NCI-H1694 (cell line): ENCODE measurements at regions not wholly inside any gene's neighbourhood (a gene's known extent, or its start where the extent isn't known, plus 50 kb on each side); places are given as distances from the start of the nearest gene placed in this dataset.
"Not testable (repeated sequence)": the region's sequence is repeated elsewhere in the genome, so short reads cannot be mapped to it uniquely, and the experiment has no call there.

ENCODE experiments used
- DNase-seq: peaks from one replicate; lab custom pipeline; 2025; lab: John Stamatoyannopoulos, UW

DNA sequence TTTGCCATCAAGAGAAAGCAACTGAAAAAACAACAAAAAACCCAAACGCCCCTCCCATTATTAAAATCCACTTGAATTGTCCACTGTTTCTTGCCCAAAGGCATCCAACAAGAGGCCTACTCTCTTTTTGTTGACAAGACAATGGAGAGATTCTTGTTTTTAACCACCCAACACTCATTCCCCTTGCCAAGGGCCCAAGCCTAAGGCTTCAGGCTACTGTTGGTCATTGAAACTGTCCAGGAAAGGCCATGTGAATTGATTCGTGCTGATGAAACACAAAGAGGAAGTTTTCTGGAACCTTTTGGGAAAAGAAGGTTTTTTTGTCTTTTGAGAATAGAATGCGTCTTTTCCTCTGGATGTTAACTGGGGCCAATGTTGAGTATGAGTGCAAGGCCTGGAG is 157.4 kb upstream of the PFN2 start:
- no peak for DNase-seq

DNA sequence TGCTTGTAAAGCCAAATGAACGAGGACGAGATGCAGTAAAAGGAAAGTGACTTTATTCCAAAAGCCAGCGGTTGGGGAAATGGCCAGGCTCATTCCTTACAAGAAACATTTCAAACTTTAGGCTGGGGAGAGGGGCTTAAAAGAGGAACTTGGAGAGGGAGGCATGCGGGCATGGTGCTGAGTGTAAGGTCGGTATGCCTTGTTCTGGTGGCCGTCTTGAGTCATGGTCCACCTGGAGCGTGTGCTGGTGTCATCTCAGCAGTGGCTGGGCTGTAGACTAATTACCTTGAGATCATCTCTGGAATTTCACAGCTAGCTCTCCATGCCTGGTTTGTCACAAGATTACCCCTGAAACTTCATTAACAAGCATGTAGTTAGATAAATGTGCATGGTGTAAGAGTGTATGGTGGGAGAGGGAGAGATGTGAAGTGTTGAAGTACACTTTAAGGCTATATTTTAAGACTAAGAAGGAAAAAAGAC is 156.4 kb upstream of the PFN2 start:
- DNase-seq, result no peak

DNA sequence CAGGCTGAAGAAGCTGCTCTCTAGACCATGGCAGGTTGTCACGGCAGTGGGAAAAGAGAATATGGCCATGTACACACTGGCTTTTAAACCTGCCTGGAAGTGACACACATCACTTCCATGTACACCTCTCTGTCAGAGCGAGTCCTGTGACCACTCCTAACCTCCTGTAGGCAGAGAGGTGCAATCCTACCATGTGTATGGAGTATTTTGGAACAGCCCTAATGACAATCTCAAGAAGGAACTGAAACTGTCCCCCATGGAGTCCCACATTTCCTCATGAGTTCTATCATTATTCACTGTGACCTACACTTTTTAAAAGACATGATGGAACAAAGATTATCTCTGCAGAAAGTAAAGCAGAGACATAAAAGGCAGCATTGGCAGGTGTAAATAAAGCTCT is 153.4 kb upstream of the PFN2 start:
- no peak for DNase-seq

DNA sequence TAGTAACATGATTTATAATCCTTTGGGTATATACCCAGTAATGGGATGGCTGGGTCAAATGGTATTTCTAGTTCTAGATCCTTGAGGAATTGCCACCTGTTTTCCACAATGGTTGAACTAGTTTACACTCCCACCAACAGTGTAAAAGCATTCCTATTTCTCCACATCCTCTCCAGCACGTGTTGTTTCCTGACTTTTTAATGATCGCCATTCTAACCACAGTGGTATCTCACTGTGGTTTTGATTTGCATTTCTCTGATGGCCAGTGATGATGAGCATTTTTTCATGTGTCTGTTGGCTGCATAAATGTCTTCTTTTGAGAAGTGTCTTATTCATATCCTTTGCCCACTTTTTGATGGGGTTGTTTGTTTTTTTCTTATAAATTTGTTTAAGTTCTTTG is 152.6 kb upstream of the PFN2 start:
- DNase-seq, result not testable (repeated sequence)

DNA sequence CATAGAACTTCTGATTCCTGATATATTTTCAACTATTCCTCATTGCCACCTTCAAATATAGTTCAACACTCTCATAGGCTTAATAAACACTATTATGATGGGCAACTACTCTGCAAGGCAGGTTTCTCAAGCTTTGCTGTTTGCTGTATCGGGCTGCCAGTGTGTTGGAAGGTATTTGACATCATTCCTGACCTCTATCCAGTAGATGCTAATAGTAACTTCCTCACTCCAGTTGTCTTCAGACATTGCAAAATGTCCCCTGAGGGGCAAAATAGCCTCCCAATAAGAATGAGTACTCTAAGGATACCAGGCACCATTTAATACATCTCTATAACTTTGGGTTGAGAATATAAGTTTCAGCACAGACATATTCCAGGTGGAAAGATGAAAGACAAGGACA is 147.5 kb upstream of the PFN2 start:
- no peak for DNase-seq

DNA sequence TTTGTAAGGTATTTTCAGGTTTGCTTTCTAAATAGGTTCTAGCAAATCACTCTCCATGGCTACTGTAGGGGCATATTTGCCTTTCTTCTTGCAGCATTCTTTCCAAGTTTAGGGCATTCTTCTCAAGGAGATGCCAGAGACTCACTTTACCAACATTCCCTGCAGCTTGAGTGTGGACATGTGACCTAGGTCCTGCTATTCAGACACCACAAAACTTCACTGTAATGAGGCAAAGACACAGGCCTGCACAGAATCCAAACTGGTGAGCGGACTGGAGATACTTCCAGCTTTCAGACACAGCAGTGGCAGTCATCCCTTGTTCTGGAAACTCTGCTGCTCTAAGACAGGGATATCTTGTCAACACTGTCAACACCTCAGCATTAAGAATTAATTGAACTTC is 146.4 kb upstream of the PFN2 start:
- DNase-seq, result no peak

DNA sequence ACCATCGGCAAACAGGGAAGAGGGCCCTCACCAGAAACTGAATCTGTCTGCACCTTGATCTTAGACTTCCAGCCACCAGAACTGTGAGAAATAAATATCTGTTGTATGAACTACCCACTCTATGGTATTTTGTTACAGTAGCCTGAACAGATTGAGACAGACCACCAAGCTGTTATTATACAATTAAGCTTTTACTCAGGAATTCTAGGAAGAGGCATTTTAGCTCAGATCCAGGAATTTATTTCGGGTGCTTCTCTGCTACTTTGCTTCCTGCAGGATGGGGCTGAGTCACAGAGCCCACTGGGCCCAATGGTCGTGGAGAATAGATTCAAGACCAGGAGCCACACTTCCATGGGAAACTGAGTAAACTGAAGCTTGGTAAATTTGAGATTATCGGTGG is 145.5 kb upstream of the PFN2 start:
- no peak for DNase-seq

DNA sequence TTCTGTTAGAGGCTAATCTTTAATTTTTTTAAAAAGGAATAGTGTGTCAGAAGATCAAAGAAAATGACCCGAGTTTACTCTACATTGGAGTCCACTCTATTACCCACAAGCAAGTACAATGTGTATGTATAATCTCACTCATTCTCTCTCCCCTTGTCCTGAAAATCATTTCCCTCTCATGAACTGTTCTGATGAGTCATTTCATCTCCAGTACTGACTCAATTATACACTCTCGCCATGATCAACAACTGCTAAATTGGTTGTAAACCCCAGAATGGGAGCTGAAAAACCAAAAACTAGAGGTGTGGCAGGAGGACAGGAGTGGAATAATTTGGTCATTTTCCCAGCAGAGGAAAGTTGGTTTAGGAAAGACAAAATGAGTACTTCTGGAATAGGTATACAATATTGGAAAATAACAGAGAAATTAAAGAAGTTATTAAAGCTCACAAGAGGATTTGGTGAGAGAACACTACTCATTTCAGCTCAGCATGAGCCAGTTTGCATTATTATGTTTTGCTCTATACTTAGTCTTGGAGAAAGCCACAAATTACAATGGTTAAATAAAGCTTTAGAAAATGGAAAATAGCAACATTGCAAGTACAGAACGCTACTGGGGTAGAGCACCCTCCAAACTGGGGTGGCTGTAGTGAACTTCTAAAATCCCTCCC is 144.3 kb upstream of the PFN2 start:
- DNase-seq, result no peak

DNA sequence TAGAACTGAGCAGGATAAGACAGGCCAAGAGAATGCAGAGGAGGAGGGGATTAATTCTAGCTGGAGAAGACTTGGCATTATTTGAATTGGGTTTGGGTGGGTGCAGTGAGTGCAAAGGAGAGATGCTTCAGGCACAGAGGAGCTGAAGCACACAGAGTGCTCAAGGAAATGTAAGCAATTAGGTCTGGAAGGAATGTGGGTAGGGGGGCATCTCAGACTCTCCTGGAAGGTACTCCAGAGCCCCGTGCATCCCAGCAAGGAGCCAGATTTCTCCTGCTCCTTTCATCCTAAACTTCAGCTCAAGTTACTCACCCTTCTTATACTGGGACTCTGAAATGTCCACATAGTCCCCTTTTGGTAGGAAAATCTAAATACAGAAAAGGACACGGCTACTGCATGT is 143.6 kb upstream of the PFN2 start:
- no peak for DNase-seq

DNA sequence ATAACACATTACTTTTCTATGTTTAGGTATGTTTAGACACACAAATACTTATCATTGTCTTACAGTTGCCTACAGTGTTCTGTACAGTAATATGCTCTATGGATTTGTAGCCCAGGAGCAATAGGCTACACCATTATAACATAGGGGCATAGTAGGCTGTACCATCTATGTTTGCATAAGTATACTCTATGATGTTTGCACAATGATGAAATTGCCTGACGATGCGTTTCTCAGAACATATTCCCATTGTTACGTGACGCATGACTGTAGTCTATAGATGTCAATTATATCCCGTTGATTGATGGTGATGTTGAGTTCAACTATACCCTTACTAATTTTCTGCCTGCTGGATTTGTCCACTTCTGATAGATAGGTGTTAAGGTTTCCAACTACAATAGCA is 139.4 kb upstream of the PFN2 start:
- no peak for DNase-seq

DNA sequence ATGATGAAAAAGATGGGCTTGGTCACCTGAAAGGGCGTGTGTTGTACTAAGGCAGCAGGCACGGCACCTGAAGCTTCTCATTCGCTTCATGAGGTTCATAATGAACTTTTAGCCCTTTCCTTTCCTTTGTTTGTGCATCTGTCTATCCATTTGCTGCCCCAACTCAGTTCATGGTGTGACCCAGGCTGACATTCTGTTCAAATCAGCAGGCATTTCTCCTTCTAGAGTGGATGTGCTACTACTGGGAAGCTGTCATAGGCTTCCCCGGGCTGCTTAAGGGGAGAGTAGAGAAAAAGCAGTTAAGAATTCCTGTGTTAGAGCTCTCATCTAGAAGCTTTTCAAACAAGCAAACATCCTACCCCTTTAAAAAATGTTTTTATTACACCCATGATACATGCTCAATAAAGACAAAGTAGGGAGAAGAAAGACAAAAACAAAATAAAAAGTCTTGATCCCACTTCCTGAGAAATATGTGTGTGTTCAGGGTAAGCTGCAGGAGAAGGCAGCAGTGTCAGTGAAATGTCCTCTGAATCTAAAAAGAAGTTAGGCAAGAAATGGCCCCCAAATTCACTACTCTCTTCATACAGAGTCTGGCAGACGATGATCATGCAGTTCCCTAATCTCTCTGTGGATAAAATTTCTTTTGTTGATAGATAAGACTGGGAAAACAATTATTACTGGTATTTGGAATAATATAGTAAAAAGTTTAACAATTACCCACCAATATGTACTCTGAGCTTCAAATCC is 136.9 kb upstream of the PFN2 start:
- DNase-seq, result no peak

DNA sequence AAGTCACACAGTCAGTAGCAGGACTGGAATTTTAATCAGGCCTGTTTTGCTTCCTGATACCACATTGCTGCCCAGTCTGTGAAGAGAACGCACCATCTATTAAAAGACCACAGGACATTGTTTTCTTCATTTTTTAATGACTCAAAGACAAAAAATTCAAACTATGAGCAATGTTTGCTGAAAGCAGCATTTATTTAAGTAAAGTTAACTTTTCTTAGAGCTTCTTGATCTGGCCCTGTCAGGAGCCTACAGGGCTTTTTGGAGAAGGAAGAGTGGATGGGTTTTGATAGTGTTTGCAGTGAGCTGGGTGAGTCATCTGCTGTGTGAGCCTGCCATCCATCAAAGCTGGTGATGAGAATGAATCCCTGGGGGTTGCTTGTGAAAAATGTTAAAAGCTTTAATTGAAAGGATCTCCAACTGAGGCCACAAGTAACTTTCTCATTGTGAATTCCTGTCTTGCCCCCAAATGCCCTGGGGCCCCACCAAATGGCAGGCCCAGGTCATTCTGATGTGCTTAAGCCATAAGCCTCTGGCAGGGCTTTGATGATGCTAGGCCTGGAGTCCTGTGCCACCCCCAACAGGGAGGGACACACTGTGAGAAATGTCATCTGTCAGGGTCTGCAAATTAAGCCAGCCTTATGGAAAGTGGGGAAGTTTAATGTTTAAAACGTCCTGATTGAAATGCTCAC is 136.2 kb upstream of the PFN2 start:
- no peak for DNase-seq

DNA sequence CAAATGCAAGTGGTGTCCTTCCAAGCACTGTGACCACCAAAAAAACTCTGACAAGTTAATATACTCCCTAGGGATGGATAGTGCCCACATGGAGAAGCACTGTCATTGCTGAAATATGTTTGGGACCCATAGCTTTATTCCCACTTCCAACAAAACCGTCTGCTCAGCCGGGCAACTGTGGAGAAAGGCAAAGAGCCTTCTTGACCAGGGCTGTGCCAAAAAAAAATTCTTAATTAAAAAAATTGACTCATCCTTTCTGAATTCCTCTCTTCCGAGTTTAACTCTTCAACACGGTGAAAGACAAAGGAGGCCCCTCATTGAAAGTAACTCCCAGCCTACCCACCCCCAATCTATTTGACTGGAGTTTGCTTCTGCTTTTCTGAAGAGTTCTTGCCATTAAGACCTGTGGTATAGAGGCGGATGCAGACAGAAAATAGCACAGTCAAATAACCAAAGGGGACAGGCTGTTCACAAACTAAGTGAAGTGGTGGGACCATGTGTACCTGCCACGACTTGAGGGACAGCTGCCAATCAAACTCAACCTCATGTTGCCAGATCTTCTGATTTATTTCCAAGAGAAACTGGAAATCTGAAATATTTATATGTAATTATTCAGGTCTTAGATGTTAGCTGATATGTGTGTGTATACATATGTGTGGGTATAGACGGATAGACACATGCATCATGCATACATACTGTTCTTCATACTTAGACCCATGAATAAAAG is 135.4 kb upstream of the PFN2 start:
- no peak for DNase-seq

DNA sequence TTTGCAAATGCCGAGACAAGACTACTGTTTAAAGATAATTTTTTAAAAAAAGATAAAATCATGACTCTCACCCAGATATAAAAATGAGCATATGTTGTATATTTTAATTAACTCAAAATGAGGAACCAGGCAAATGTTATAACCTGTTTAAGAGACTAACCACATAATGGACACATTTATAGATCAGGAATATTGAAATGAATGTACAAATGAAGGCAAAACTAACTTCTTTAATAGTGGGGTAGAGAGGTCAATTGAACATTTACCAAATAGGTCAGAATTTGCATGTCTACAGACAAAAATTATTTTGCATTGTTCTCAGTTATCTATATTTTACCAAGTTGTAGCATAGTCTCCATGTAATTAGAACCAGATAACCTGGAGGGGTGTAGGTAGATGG is 134.3 kb upstream of the PFN2 start:
- DNase-seq, result no peak

DNA sequence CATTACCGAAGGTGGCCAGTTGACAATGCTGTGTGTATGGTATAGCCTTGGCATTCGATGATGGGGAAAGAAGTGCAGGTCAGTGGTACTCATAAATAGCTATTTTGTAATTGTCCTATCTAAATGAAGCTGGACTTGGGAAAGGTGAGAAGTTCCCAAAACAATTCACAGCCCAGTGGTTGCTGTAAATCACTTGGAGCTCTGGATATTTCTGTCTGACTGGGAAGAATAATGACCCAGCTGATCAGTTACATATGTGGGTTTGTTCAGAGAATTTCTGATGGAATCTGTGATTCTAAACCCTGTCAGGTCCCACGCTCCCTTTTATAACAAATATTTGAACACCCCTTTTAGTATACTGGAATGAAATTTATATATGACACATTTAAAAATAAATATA is 133.9 kb upstream of the PFN2 start:
- no peak for DNase-seq

DNA sequence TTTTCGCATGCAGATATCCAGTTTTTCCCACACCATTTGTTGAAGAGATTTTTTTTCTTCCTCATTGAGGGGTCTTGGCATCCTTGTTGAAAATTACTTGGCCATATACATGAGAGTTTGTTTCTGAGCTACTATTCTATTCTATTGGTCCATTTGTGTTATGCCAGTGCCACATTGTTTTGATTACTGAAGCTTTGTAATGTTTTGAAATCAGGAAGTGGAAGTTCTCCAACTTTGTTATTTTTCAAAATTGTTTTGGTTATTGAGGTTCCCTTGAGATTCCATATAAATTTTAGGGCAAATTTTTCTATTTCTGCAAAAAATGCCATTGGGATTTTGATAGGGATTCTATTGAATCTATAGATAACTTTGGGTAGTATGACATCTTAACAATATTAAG is 130.3 kb upstream of the PFN2 start:
- DNase-seq, result no peak

DNA sequence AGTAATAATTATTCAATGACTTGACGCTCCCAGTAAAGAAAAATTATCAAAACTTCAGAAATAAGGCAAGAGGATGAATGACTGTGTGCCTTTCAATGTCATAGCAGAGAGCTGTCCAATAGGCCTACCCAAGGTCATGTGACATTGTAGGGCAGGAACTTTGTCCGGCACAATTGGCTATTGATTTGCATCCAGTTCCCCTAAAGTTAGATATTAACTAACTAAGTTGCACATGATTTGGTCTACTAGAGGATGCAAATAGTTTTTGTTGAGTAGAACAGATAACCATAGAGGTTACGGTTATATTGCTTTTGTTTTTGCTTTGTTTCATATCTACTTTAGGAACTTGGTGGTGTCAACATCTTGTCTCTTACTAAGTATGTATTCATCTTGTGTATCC is 127.9 kb upstream of the PFN2 start:
- DNase-seq, result no peak

DNA sequence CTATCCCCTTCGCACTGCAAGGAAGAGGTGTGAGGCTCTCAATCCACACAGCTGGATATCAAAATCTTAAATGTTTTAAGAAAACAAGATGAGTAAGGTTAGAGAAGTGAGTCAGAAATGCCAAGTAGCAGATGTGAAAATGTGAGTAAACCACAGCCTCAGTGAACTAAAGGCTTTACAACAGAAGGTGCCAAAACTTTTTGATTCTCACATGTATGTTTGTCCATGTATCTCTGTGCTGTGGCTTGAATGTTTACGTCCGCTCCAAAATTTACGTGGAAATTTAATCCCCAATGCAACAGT is 126.8 kb upstream of the PFN2 start:
- no peak for DNase-seq

DNA sequence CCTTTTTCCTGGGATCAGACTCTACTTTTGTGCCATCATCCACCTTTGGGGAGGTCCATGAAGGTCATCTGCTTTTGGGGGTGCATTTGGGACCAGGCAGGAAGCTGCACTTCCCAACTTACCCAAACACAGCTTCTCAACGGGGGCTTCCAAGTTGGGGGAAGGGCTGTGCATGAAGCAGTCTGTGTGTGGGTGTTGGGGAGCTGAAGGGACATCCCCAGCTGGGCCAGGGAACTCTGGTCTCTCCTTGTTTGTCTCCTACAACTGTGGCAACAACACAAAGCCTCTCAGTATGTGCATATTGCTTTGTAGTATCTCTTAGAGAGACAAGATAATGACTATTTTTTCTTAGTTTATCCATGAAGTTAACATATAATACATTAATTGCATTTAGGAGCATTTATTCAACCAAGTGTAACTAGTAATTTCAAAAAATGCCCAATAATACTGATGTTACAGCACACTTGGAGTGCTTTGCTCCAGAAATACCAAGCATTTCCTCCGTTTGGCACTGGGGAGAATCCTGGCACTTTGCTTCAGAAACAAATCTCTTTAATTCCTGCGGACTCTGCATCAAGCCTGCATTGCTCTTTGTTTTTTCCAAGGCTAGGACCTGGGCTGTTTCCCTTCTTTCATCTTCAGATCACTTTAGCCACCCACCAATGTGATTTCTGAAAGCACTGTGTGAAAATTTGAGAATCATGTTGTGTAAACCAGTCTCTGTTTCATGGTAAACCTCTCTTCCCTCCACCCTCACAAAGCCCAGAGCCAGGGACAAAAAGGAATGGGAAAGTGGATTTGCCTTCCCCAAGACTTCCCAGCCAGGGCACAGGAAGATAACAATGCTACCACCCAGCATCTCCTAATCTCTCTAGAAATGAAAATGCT is 126.2 kb upstream of the PFN2 start:
- no peak for DNase-seq

DNA sequence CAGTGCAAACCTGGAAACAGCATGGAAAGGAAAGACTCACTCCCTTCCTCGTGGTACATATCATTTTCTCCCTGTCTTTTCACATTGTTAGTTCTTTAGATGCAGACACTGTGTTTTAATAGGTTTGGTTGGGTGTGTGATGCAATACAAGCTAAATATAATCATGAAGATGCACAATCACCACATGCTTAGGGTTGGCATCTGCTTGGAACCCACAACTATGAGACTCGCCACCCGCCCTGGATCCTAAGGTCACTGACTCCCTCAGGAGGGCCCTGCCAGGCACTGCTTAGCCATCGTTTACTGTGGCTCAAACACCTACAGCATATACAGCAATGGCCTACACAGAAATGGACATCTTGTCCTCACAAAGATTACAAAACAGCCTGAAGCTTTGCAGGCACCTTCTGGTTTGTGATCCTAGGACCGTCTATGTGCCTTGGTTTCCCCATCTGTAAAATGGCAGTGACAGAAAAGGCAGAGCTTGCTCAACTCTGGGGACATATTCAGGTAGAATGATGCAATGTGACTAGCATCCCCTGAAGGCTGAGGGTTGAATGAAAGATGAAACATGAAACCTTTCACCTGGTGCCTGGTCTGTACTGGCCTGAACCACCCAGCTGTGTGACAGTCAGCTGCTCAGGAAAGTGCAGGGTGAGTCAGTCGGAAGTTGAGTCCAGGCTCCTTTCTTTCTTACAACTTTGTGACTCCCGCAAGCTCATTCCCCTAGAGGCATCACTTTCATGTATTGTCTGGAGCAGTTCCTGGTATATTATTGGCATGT is 123.6 kb upstream of the PFN2 start:
- no peak for DNase-seq

DNA sequence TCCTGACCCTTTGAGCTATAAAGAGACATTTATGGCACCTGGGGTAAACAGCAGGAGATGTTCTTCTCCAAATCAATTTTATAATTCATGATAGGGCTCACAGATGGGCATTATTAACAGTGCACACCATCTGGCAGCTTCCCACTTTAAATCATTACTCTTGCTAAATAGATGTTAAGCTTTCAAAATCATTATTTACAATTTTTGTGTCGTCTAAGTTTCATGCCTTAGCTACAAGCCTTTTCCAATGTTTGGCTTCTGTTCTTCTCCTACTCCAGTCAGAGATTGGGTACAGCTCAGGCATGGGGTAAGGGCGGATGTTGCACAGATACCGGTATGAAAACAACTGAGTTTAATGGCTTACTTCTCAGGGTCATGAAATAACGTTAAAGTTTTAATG is 120.9 kb upstream of the PFN2 start:
- DNase-seq, result peak; percentile 77
